NB4 (cell line): ENCODE measurements at regions not wholly inside any gene's neighbourhood (a gene's known extent, or its start where the extent isn't known, plus 50 kb on each side); places are given as distances from the start of the nearest gene placed in this dataset.

Source experiments
- POLR2A ChIP-seq: IDR thresholded peaks from 2 replicates; pipeline ENCODE4 v1.6.1; 2011; ENCODE audit warnings: mild to moderate bottlenecking; ENCODE audit not compliant: insufficient read length; ENCODE audit errors: extremely low read depth
- TF ChIP-seq, protein P1 (sequence below): IDR thresholded peaks from one replicate; pipeline ENCODE4 v1.5.1; 2012; ENCODE audit warnings: low read depth, low read length

DNA sequence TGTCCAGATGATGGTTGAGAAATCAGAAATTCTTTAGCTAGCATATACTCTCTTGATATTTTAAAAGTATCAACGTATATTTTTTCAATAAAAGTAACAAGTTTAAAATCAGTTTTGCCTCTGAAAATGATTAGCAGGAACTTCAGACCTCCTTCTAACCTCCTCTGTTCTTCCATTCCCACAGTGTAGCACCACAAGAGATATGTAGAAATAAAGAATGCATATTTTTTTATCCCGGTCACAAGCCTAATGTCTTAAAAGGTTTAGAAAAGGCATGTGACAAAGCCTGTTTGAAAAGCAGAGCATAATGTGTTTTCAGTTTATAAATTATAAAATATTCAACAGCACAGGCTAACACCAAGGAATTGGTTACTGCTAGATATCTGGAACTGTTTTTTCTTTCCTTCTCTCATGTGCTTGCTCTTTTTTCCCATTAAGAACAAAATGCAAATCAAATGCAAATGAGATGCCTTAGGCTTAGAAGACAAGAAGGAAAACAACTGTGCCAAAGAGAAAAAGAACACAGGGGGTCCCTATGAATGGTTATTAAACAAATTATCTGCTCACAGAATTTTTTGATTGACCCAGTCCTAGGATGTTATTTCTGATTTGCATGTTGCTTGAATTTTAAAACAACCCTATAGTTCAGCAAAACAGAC lies 351.7 kb upstream of the FAM241A start:
- TF ChIP-seq, protein P1, sequence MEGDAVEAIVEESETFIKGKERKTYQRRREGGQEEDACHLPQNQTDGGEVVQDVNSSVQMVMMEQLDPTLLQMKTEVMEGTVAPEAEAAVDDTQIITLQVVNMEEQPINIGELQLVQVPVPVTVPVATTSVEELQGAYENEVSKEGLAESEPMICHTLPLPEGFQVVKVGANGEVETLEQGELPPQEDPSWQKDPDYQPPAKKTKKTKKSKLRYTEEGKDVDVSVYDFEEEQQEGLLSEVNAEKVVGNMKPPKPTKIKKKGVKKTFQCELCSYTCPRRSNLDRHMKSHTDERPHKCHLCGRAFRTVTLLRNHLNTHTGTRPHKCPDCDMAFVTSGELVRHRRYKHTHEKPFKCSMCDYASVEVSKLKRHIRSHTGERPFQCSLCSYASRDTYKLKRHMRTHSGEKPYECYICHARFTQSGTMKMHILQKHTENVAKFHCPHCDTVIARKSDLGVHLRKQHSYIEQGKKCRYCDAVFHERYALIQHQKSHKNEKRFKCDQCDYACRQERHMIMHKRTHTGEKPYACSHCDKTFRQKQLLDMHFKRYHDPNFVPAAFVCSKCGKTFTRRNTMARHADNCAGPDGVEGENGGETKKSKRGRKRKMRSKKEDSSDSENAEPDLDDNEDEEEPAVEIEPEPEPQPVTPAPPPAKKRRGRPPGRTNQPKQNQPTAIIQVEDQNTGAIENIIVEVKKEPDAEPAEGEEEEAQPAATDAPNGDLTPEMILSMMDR = no peak
- TF ChIP-seq POLR2A = no peak
